T-helper 17 cell (primary cell): ENCODE measurements at regions not wholly inside any gene's neighbourhood (a gene's known extent, or its start where the extent isn't known, plus 50 kb on each side); places are given as distances from the start of the nearest gene placed in this dataset.

Source experiments
- ATAC-seq: fragments of 150-1000 bp; cut with Tn5 transposase; 2 replicates; pipeline ENCODE4 v1.10.0; 2021; ENCODE audit warnings: mild to moderate bottlenecking, moderate library complexity
- DNase-seq, 3 donors: peaks; one replicate each; pipeline versions ENCODE4 v3.0.0 to v3.0.0-alpha.2; 2020 to 2021
- H3K9me3 ChIP-seq: one replicate; pipeline ENCODE4 v1.7.0; 2013; ENCODE audit warnings: low read length, mild to moderate bottlenecking; ENCODE audit not compliant: control insufficient read depth, poor library complexity, severe bottlenecking
- H3K27ac Mint-ChIP-seq: one replicate; pipeline ENCODE4 v1.8.0; 2022; ENCODE audit warnings: mild to moderate bottlenecking, moderate library complexity, mixed read lengths
- H3K27me3 Mint-ChIP-seq: one replicate; pipeline ENCODE4 v1.8.0; 2022; ENCODE audit warnings: mixed read lengths
- H3K36me3 Mint-ChIP-seq: one replicate; pipeline ENCODE4 v1.8.0; 2022; ENCODE audit warnings: low read depth, mixed read lengths
- H3K4me1 Mint-ChIP-seq: one replicate; pipeline ENCODE4 v1.8.0; 2022; ENCODE audit warnings: mild to moderate bottlenecking, mixed read lengths
- H3K4me3 Mint-ChIP-seq: one replicate; pipeline ENCODE4 v1.8.0; 2022; ENCODE audit warnings: mild to moderate bottlenecking, moderate library complexity, mixed read lengths

DNA sequence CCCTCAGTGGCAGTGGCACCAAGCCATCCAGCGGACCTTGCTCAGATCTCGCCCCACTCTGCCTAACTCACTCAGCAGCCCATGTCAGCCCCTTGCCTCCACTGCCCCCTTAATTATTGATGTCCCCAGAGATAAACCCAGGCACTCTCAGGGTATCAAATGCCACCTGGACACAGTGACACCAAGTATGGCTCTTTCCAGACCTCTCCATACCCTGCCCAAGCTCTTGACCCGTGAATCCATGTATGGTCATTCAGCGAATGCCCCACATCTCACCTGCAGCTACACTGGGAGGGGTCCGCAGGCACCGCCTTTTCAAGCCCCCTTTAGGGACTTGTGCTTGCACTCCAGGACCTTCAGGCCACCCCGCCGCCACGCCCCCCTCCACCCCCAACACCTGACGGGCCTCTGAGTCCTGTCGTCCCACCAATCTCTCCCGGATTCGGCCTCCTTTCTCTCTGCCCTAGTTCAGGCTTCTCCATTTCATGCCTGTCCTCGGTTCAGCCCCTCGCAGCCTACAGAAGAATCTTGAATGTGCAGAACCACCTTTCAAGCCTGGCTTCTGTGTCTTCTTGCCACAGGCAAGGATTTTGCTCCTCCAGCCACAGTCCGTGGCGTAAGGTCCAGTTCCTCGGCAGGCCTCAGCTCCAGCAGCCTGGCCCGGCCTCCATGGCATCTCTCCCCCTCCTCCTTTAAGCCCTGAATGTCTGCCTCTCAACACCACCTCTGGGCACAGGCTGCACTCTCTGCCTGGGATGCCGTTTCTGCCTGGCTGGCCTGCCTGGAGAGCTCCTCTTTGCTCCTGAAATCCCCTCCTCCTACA lies 54.1 kb upstream of the ODC1 start:
- H3K9me3 ChIP-seq, result no peaks in the 10 kb centered on the region
- ATAC-seq (no peak), DNase-seq (no peak)
- Mint-ChIP-seq H3K4me3 (no peak overlapping the region), H3K4me1 (peaks cover 6% of the 10 kb centered on the region), H3K27me3 (peaks cover 30% of the 10 kb centered on the region), H3K36me3 (peaks cover 5% of the 10 kb centered on the region), H3K27ac (no peak overlapping the region)

DNA sequence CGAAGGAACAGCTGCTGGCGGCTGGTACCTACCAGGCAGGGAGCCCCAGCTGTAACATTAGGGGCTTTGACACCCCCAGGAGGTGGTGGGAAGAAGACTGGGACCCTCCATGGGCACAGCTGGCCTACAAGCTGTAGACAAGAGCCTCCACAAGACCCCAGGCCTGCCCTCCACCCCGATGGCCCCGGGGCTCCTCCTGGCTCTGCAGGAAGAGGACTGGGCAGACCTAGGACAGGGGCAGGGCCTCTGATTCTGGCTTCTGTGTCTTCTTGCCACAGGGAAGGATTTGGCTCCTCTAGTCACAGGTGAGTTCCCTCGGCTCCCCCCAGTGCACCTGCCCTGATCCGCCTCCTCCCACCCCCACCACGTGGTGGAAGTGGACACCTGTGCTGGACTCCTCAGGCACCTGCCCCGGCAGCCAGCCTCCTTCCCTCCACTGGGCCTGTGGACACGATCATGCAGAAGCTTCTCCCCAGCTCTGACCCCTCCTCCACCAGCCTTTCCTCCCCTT lies 53.4 kb upstream of the ODC1 start:
- no peak overlapping the region for H3K27ac Mint-ChIP-seq
- peaks cover 11% of the 10 kb centered on the region for H3K4me1 Mint-ChIP-seq
- DNase-seq (no peak), ATAC-seq (no peak)
- H3K36me3 Mint-ChIP-seq, result peaks cover 7% of the 10 kb centered on the region
- no peak overlapping the region for H3K4me3 Mint-ChIP-seq
- H3K9me3 ChIP-seq, result no peaks in the 10 kb centered on the region
- H3K27me3 Mint-ChIP-seq, result peaks cover 31% of the 10 kb centered on the region

DNA sequence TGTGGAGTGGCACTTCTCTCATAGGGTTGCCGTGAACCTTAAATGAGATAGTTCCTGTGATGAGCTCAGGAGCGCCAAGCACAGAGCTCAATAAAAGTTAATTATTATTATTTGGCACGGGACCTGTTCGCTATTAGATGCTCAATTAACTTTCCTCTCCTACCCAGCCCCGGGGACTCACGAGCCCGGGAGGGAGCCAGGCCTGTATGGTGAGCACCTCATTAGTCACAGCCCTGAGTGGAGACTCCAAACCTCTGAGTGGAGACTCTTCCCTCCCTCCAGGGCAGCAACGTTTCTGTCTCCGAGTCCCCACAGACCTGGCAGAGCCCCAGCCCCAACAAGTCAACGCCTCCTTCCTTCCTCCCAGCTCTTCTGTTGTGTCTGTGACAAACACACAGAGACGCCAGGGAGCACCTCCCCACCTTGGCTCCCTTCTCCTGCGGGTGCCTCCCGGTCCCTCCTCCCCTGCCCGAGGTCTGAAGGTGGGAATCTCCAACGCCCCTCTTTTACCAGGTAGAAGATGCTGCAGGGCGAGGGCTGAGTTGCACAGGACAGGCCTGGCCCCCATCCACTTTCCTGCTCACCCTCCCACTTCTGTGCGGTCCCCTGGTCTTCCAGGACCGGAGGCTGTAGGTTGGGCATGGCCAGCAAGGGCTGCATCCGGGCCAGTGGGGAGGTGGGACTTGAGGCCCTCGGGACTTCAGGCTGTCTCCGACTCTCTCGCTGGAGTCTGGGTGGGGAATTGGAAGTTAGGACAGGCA lies 52.7 kb upstream of the ODC1 start:
- ATAC-seq (no peak), DNase-seq (no peak)
- H3K36me3 Mint-ChIP-seq, result peaks cover 7% of the 10 kb centered on the region
- peaks cover 12% of the 10 kb centered on the region for H3K4me1 Mint-ChIP-seq
- H3K4me3 Mint-ChIP-seq, result no peak overlapping the region
- no peak overlapping the region for H3K27ac Mint-ChIP-seq
- H3K27me3 Mint-ChIP-seq, result peaks cover 30% of the 10 kb centered on the region
- no peaks in the 10 kb centered on the region for H3K9me3 ChIP-seq

DNA sequence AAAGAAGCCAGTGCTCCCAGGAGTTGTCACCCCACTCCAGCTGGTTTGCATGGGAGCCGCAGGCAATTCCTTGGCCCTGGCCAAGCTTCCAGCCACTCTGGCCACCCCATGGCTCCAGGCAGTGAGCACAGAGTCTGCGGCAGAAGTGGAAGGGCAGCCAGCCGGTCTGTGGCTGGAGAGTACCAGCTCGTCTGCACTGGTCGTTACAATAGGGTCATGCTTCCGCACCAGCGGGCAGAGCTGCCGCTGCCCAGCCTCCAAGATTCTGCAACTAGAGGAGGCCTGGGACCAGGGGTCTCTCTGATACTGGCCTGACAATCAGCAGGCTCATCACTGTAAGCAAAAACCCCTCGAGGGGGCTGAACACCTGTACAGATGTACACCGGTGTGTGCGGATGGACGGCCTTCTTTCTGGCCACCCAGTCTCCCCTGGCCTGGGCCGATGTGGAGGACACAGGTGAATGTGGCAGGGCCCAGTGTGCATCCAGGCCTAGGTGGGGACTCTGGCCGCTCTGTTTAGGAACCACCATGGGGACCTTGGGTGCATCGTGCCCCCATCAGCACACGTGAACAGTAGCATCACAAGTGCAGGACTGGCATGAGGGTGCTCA lies 51.9 kb upstream of the ODC1 start:
- DNase-seq (no peak), ATAC-seq (no peak)
- H3K27me3 Mint-ChIP-seq, result peaks cover 30% of the 10 kb centered on the region
- H3K9me3 ChIP-seq, result no peaks in the 10 kb centered on the region
- peaks cover 7% of the 10 kb centered on the region for H3K36me3 Mint-ChIP-seq
- no peak overlapping the region for H3K27ac Mint-ChIP-seq
- H3K4me3 Mint-ChIP-seq, result no peak overlapping the region
- peaks cover 17% of the 10 kb centered on the region for H3K4me1 Mint-ChIP-seq

DNA sequence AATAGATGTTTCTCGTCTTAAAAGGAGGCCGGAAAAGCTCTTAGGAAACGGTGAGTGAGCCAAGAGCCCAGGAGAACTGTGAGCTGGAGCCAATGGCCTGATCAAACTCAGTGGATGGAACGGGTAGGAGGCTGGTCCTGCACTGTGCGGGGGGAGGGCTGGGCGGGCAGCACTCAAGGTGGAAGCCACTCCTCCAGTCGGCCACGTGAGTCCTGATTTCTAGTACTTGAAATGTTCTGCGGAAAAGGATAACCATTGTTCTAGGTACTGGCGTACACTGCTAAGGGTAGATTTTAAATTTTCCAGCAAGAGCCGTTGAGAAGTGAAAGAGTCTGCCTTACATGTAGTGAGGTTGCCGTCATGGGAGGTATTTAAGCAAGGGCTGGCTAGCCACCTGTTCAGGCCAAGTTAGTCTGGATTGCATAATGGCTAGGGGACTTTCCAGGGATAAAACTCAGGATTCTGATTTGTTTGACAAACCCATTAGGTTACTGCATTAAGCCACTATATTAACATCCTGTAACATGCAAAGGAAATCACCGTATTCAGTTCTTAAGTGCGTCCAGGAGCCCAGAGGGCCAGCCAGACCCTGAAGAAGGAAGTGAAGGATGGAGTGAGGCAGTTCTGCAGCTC lies 51.3 kb upstream of the ODC1 start:
- no peak for DNase-seq
- peaks cover 30% of the 10 kb centered on the region for H3K27me3 Mint-ChIP-seq
- ATAC-seq, result no peak
- H3K27ac Mint-ChIP-seq, result no peak overlapping the region
- H3K36me3 Mint-ChIP-seq, result peaks cover 7% of the 10 kb centered on the region
- H3K9me3 ChIP-seq, result no peaks in the 10 kb centered on the region
- H3K4me1 Mint-ChIP-seq, result peaks cover 18% of the 10 kb centered on the region
- no peak overlapping the region for H3K4me3 Mint-ChIP-seq

DNA sequence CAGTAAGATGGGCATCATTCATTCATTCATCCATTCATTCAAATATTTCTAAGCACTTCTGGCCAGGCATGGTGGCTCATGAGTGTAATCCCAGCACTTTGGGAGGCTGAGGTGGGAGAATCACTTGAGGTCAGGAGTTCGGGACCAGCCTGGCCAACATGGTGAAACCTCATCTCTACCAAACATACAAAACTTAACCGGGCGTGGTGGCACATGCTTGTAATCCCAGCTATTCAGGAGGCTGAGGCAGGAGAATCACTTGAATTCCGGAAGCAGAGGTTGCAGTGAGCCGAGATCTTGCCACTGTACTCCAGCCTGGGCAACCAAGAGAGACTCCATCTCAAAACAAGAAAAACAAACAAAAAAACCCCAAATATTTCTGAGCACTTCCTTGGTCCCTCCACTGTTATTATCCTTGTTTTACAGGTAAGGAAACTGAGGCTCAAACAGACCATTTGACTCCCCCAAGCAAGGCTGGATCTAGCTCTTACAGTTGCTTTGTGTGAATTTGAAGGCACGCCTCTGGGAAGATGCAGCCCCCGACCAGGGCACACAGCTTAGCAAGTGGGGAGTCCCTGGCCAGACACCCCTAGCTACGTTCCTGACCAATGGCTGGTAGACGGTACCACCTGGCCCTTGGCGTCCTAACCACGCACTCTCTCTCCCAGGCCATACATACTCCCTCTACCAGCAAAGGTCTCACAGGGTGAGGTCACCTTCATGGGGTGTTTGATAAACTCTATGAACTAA lies 50.6 kb upstream of the ODC1 start:
- ATAC-seq (no peak), DNase-seq (no peak)
- H3K9me3 ChIP-seq, result no peaks in the 10 kb centered on the region
- Mint-ChIP-seq H3K27ac (peak overlapping the region; percentile 84), H3K36me3 (peaks cover 7% of the 10 kb centered on the region), H3K27me3 (peaks cover 30% of the 10 kb centered on the region), H3K4me3 (no peak overlapping the region), H3K4me1 (peaks cover 20% of the 10 kb centered on the region)
